GM19455 (cell line): ENCODE measurements at regions not wholly inside any gene's neighbourhood (a gene's known extent, or its start where the extent isn't known, plus 50 kb on each side); places are given as distances from the start of the nearest gene placed in this dataset.
A peak's percentile ranks its signal among the peaks of the same experiment; 100 is the strongest.
"Not testable (repeated sequence)": the region's sequence is repeated elsewhere in the genome, so short reads cannot be mapped to it uniquely, and the experiment has no call there.

Source experiments
- ATAC-seq: cut with Tn5 transposase; IDR thresholded peaks from one replicate; pipeline ENCODE4 v1.9.1; 2021; ENCODE audit not compliant: unreplicated experiment

DNA sequence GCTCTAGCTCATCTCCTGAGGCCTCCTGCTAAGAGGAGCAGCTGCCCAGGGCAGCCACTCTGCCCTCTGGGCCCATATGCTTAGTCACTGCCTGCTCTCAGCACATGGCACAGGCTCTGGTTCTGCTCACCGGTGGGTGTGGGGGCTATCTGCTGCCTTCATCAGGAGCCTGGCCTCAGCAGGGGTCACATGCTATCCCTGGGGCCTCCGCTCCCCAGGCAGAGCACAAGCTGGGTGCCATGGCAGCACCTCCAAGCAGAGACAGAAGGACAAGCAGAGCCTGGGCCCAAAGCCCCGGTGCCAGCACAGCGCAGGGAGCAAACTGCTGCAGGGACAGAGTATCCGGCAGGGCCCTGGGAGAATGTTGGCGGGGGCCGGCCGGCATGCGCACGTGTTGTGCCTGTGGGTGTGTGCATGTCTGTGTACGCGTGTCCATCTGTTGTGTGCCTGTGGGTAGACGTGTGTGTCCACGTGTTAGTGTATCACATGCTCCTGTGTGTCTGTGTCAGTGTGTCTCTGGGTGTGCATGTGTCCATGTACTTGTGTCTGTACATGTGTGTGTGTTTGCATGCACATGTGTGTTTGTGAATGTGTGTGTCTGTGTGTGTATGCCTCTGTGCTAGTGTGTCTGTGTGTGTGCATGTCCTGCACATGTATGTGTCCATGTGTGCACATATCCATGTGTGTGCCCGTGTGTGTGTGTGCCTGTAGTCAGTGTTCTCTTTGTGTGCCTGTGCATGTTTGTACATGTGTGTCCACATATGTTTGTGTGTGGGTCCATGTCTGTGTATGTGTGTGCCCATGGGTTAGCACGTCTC, 326.9 kb downstream of the TMEM121 start:
- ATAC-seq, result no peak

DNA sequence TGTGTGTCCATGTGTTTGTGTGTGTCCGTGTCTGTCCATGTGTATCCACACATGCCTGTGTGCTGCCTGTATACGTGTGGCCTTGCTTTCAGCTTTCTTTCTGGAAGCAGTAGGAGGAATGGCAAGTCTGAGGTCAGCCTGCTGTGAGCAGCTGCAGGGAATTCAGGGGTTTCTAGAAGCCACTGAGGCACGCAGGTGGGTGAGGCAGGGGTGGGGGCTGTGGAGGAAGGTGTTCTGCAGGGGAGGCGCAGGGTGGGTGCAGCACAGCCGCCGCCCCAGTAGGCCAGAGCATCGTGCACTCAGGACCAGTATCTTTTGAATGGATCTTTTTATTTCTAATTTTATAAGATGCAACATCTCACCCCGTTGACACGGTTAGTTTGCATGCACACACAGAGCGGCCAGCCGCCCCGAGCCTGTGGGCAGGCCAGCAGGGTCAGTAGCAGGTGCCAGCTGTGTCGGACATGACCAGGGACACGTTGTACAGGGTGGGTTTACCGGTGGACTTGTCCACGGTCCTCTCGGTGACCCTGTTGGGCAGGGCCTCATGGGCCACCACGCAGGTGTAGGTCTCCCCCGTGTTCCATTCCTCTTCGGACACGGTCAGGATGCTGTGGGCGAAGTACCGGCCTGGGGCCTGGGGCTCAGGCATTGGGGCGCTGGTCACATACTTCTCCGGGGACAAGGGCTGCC, 327.7 kb downstream of the TMEM121 start:
- ATAC-seq, result no peak

DNA sequence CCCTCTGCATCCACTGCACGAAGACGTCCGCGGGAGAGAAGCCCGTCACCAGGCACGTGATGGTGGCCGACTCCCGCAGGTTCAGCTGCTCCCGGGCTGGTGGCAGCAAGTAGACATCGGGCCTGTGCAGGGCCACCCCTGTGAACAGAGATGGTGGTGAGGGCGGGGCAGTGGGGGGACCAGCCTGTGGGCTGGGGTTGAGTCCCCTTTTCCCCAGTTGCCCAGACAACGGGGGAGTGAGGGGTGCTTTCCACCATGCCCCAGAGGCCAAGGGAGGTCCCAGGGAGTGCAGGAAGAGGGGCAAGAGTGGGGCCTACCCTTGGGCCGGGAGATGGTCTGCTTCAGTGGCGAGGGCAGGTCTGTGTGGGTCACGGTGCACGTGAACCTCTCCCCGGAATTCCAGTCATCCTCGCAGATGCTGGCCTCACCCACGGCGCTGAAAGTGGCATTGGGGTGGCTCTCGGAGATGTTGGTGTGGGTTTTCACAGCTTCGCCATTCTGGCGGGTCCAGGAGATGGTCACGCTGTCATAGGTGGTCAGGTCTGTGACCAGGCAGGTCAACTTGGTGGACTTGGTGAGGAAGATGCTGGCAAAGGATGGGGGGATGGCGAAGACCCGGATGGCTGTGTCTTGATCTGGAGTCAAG, 328.3 kb downstream of the TMEM121 start:
- ATAC-seq, result no peak

DNA sequence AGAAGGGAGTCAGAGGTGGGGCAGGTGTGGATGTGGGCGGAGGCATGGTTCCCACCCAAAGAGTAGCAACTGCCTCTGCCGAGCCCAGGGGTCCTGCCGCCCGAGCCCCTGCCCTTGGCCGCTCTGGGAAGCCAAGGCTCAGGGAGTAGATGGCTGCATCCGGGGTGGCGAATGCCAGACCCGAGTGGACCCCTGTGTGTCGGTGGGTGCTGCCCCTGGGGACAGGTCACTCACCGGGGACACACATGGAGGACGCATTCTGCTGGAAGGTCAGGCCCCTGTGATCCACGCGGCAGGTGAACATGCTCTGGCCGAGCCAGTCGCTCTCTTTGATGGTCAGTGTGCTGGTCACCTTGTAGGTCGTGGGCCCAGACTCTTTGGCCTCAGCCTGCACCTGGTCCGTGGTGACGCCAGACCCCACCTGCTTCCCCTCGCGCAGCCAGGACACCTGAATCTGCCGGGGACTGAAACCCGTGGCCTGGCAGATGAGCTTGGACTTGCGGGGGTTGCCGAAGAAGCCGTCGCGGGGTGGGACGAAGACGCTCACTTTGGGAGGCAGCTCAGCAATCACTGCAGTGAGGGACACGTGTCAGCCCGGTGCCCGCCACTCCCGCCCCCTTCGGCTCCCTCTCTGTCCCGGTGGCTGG, 329.0 kb downstream of the TMEM121 start:
- no peak for ATAC-seq

DNA sequence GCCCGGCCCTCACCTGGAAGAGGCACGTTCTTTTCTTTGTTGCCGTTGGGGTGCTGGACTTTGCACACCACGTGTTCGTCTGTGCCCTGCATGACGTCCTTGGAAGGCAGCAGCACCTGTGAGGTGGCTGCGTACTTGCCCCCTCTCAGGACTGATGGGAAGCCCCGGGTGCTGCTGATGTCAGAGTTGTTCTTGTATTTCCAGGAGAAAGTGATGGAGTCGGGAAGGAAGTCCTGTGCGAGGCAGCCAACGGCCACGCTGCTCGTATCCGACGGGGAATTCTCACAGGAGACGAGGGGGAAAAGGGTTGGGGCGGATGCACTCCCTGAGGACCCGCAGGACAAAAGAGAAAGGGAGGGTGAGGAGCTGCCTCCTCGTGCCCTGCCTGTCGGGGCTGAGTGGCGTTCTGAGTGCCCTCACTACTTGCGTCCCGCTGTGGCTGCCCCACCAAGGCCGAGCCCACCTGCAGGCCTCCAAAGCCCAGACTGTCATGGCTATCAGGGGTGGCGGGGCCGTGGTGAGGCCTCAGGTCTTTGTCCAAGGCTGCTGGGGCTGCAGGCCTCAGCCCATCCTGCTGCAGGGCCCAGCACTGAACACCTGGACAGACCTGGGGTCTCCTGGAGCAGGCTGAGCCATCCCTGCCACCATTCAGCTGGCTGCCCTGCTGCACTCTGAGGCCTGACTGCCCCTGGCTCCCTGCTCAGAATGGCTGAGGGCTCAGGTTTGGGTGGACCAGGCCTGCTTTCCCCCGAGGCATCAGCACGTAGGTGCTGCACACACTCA, 329.7 kb downstream of the TMEM121 start:
- ATAC-seq, result no peak

DNA sequence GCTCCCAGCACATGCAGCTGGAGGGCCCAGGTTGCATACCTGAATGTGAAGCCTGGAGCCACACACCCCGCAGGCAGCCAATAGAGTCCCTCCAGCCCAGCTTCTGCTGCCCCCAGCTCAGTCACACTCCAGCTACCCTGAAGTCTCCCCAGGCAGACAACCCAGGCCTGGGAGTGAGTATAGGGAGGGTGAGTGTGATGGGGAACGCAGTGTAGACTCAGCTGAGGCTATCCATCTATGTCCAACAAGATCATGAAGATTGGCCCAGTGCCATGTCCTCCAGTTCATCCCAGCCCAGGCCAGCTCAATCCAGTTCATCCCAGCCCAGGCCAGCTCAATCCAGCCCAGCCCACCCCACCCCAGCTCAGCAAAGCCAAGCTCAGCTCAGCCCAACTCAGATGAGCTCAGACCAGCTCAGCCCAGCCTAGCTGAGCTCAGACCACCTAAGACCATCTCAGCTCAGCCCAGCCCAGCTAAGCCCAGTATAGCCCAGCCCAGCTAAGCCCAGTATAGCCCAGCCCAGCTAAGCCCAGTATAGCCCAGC, 330.4 kb downstream of the TMEM121 start:
- ATAC-seq, result no peak

DNA sequence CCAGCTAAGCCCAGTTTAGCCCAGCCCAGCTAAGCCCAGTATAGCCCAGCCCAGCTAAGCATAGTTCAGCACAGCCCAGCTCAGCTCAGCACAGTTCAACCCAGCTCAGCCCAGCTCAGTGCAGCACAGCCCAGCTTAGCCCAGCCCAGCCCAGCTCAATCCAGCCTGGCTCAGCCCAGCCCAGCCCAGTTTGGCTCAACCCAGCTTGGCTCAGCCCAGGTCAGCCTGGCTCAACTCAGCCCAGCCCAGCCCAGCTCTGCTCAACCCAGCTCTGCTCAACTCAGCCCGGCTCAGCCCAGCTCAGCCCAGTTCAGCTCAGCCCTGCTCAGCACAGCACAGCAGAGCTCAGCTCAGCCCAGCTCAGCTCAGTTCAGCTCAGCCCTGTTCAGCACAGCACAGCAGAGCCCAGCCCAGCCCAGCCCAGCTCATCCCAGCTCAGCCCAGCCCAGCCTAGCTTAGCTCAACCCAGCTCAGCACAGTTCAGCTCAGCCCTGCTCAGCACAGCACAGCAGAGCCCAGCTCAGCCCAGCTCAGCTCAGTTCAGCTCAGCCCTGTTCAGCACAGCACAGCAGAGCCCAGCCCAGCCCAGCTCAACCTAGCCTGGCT, 330.9 kb downstream of the TMEM121 start:
- ATAC-seq, result no peak

DNA sequence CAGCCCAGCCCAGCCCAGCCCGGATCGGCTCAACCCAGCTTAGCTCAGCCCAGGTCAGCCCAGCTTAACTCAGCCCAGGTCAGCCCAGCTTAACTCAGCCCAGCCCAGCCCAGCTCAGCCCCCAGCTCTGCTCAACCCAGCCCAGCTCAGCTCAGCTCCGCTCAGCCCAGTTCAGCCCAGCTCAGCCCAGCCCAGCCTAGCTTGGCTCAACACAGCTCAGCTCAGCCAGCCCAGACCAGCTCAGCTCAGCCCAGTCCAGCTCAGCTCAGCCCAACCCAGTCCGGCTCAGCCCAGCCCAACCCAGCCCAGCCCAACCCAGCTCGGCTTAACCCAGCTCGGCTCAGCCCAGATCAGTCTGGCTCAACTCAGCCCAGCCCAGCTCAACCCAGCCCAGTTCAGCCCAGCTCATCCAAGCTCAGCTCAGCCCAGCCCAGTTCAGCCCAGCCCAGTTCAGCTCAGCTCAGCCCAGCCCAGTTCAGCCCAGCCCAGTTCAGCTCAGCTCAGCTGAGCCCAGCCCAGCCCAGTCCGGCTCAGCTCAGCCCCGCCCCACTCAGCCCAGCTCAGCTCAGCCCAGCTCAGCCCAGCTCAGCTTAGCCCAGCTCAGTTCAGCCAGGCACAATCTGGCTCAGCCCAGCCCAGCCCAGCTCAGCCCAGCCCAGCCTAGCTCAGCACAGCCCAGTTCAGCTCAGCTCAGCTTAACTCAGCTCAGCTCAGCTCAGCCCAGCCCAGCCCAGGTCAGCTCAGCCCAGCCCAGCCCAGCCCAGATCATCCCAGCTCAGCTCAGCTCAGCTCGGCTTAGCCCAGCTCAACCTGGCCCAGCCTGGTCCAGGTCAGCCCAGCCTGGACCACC, 331.7 kb downstream of the TMEM121 start:
- ATAC-seq, result no peak

DNA sequence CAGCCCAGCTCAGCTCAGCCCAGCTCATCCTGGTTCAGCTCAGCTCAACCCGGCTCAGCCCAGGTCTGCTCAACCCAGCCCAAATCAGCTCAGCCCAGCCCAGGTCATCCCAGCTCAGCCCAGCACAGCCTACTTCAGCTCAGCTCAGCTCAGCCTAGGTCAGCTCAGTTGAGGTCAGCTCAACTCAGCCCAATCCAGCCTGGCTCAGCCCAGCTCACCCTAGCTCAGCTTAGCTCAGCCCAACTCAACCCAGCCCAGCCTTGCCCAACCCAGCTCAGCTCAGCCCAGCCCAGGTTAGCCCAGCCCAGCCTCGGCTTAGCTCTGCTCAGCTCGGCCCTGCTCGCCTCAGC, 332.3 kb downstream of the TMEM121 start:
- ATAC-seq, result no peak

DNA sequence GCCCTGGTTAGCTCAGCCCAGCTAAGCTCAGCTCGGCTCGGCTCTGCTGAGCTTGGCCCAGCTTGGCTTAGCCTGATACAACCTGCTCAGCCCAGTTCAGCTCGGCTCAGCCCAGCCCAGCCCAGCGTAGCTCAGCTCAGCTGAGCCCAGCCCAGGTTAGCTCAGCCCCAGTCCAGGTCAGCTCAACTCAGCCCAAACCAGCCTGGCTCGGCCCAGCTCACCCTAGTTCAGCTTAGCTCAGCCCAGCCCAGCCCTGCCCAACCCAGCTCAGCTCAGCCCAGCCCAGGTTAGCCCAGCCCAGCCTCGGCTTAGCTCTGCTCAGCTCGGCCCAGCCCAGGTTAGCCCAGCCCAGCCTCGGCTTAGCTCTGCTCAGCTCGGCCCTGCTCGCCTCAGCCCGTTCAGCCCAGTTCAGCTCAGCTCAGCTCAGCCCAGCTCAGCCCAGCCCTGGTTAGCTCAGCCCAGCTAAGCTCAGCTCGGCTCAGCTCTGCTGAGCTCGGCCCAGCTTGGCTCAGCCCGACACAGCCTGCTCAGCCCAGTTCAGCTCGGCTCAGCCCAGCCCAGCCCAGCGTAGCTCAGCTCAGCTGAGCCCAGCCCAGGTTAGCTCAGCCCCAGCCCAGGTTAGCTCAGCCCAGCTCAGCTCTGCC, 332.8 kb downstream of the TMEM121 start:
- not testable (repeated sequence) for ATAC-seq

DNA sequence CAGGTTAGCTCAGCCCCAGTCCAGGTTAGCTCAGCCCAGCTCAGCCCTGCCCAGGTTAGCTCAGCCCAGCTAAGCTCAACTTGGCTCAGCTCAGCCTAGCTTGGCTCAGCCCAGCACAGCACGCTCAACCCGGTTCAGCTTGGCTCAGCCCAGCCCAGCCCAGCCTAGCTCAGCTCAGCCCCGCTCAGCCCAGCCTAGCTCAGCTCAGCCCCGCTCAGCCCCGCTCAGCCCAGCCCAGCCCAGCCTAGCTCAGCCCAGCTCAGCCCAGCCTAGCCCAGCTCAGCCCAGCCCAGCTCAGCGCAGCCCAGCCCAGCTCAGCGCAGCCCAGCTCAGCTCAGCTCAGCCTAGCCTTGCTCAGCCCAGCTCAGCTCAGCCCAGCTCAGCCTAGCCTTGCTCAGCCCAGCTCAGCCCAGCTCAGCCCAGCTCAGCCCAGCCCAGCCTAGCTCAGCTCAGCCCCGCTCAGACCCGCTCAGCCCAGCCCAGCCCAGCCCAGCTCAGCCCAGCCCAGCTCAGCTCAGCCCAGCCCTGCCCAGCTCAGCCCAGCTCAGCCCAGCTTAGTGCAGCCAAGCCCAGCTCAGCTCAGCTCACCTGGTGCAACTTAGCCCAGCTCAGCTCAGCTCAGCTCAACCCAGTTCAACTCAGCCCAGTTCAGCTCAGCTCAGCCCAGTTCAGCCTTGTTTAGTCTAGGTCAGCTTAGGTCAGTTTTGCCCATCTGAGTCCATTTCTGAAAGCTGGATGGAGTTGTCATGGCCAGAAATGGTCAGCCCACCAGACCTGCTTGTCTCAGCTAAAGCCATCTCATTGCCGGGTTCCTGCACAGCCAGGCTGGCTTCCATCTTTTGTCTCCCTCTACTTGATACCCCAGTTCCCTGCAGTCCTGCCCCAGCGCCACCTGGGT, 333.6 kb downstream of the TMEM121 start:
- no peak for ATAC-seq

DNA sequence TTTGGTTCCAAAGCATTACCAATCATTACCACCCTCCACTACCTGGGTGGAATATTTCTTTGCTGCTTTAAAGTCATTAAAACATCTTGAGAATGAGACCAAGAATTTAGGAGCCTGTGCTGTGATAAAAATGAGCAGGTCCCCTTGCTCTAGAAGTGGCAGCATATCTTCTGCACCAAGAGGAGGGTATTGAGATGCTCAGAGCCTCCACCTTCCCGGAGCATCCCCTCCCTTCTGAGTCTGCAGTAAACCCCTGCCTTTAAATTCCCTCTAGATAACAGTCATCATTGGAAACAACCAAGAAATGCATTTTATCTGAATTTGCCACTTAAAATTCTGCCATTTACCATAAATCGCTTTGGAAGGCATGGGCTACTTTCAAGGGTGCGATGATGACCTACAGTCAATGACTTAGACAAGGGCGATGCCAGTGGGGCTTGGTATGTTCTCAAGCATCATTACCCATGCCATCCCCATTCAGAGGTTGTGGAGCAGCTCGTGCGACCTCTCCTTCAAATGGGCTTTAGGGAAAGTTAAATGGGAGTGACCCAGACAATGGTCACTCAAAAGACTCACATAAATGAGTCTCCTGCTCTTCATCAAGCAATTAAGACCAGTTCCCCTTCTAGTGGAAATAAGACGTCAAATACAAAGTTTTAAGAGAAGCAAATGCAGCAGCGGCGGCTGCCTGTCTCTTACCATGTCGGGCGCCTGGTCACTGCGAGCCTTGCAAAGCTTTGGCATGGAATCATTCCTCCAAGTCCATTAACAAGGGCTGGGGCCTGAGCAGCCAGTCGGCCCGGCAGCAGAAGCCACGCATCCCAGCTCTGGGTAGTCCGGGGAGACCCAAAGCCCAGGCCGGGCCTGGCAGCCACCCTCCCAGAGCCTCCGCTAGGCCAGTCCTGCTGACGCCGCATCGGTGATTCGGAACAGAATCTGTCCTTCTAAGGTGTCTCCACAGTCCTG, 334.5 kb downstream of the TMEM121 start:
- no peak for ATAC-seq

DNA sequence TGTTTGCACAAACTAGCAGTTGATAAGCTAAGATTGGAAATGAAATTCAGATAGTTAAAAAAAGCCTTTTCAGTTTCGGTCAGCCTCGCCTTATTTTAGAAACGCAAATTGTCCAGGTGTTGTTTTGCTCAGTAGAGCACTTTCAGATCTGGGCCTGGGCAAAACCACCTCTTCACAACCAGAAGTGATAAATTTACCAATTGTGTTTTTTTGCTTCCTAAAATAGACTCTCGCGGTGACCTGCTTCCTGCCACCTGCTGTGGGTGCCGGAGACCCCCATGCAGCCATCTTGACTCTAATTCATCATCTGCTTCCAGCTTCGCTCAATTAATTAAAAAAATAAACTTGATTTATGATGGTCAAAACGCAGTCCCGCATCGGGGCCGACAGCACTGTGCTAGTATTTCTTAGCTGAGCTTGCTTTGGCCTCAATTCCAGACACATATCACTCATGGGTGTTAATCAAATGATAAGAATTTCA, 335.6 kb downstream of the TMEM121 start:
- ATAC-seq, result peak; percentile 60

DNA sequence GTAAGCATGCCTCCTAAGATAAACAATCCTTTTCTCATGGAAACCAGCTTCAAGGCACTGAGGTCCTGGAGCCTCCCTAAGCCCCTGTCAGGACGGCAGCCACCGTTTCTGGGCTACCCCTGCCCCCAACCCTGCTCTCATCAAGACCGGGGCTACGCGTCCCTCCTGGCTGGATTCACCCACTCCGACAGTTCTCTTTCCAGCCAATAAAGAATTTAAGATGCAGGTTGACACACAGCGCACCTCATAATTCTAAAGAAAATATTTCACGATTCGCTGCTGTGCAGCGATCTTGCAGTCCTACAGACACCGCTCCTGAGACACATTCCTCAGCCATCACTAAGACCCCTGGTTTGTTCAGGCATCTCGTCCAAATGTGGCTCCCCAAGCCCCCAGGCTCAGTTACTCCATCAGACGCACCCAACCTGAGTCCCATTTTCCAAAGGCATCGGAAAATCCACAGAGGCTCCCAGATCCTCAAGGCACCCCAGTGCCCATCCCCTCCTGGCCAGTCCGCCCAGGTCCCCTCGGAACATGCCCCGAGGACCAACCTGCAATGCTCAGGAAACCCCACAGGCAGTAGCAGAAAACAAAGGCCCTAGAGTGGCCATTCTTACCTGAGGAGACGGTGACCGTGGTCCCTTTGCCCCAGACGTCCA, 336.3 kb downstream of the TMEM121 start:
- no peak for ATAC-seq

DNA sequence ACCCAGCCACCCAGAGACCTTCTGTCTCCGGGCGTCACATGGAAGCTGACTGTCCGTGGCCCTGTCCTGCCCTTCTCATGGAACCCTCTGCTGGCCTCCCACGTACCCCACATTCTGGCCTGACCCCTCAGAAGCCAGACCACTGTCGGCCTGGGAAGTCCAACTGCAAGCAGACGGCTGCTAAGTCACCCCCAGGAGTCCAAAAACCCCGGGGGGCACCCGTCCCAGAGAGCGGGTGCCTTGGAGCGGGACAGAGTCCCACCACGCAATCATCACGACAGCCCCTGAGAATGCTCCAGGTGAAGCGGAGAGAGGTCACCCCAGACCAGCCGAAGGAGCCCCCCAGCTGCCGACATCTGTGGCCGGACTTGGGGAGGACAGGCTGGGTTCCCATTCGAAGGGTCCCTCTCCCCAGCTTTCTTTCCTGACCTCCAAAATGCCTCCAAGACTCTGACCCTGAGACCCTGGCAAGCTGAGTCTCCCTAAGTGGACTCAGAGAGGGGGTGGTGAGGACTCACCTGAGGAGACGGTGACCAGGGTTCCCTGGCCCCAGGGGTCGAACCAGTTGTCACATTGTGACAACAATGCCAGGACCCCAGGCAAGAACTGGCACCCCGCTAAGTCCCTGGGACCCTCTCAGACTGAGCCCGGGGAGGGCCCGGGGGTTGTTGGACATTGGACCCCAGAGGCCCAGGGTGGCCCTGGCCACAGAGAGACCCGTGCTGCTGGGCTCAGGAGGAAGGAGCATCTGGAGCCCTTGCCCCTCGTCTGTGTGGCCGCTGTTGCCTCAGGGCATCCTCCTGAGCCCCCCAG, 337.1 kb downstream of the TMEM121 start:
- no peak for ATAC-seq
